ENCODE measurements at regions not wholly inside any gene's neighbourhood (a gene's known extent, or its start where the extent isn't known, plus 50 kb on each side); places are given as distances from the start of the nearest gene placed in this dataset.

DNA sequence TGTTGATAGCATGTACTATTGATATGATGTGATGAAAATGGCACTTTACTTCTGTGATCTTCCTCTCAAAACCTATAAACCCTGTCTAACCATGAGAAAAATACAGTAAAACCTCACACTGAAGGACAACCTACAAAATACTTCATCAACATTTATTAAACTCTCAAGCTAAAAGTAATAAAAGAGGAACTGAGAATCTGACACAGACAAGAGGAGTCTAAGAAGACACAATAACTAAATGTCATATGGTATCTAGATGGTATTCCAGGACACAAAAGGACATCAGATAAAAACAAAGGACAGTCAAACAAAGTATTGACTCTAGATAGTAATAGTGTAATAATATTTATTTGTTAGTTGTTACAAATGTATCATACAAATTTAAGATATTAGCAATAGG is 655.3 kb downstream of the SH3BGRL start:
- Histone ChIP-seq H3K36me3 (ENCODE audit: low read depth) (no peaks in the 10 kb centered on the region), H3K9me3 (ENCODE audit: low read depth) (no peaks in the 10 kb centered on the region), H4K20me1 (ENCODE audit: insufficient read depth) (no peaks in the 10 kb centered on the region), H3K27ac (no peak overlapping the region), H3K27me3 (replicated peaks; ENCODE audit: insufficient read depth) (no peaks in the 10 kb centered on the region), H3F3A (ENCODE audit: insufficient read depth) (no peaks in the 10 kb centered on the region), H3K9ac (no peak overlapping the region), H3K4me3 (no peak overlapping the region), H3K9me2 (ENCODE audit: insufficient read depth) (no peaks in the 10 kb centered on the region), H3K79me2 (ENCODE audit: insufficient read depth) (no peaks in the 10 kb centered on the region), H3K4me2 (ENCODE audit: unreplicated experiment) (no peak overlapping the region), H3K4me1 (ENCODE audit: insufficient read depth) (no peaks in the 10 kb centered on the region), H2AFZ (no peak overlapping the region)
- TF ChIP-seq EZH2phosphoT487 (IDR thresholded peaks at IDR 0.05; ENCODE audit: insufficient read depth, low read depth) = no peak
- TF ChIP-seq EZH2 (IDR thresholded peaks at IDR 0.05; ENCODE audit: insufficient read depth, poor library complexity, severe bottlenecking) = no peak
- in situ Hi-C loops (cut with MboI) = no loop called here
- DNase-seq = no peak

GRCh38 chrX:81866873-81867272 is 665.0 kb downstream of the SH3BGRL start:
- H3K27ac ChIP-seq = no peak overlapping the region
- H3K9ac ChIP-seq = no peak overlapping the region
- no peaks in the 10 kb centered on the region for H3K4me1 ChIP-seq (ENCODE audit: insufficient read depth)
- no peaks in the 10 kb centered on the region for H3K9me2 ChIP-seq (ENCODE audit: insufficient read depth)
- H3K27me3 ChIP-seq (replicated peaks; ENCODE audit: insufficient read depth) = no peaks in the 10 kb centered on the region
- no peaks in the 10 kb centered on the region for H3K9me3 ChIP-seq (ENCODE audit: low read depth)
- no peak for DNase-seq
- in situ Hi-C loops (cut with MboI) = no loop called here
- H3K4me3 ChIP-seq = no peak overlapping the region
- WGBS, 2 experiments (ENCODE audit: low coverage in 1 of 2, low lambda C conversion rate in 2 of 2, missing lambda C conversion rate in 2 of 2) = 20 to 30% methylated on average over 3 of the region's 3 CpGs
- no peak overlapping the region for H3K4me2 ChIP-seq (ENCODE audit: unreplicated experiment)
- H2AFZ ChIP-seq = no peak overlapping the region
- no peaks in the 10 kb centered on the region for H3K36me3 ChIP-seq (ENCODE audit: low read depth)
- TF ChIP-seq EZH2 (IDR thresholded peaks at IDR 0.05; ENCODE audit: insufficient read depth, poor library complexity, severe bottlenecking) = no peak
- TF ChIP-seq EZH2phosphoT487 (IDR thresholded peaks at IDR 0.05; ENCODE audit: insufficient read depth, low read depth) = no peak
- no peaks in the 10 kb centered on the region for H3F3A ChIP-seq (ENCODE audit: insufficient read depth)
- H3K79me2 ChIP-seq (ENCODE audit: insufficient read depth) = no peaks in the 10 kb centered on the region
- no peaks in the 10 kb centered on the region for H4K20me1 ChIP-seq (ENCODE audit: insufficient read depth)

DNA sequence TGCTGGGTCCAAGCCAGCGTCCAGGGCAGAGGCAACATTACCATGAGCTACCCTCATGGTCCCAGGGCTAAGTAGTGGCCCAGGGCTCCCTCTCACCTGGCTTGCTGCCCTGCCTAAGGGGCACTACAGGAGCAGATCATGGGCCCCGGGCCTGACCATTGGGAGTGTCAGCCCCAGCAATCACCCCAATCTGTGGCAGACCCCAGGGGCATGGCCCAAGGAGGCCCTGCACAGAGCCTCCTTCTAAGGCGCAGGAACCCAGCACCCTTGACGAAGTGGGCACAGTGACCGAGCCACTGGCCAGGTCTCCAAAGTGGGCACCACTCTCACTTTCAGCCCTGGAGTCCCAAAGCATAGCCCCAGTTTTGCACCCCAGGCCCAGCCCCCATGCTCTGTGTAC is 667.1 kb downstream of the SH3BGRL start:
- WGBS, 2 experiments (ENCODE audit: low coverage in 1 of 2, low lambda C conversion rate in 2 of 2, missing lambda C conversion rate in 2 of 2) = 34% methylated on average over 3 of the region's 5 CpGs; no CpG with 5 or more reads in 1 of the 2 experiments
- no peaks in the 10 kb centered on the region for H3K36me3 ChIP-seq (ENCODE audit: low read depth)
- no peaks in the 10 kb centered on the region for H3K79me2 ChIP-seq (ENCODE audit: insufficient read depth)
- no peak overlapping the region for H3K9ac ChIP-seq
- no peaks in the 10 kb centered on the region for H3K9me2 ChIP-seq (ENCODE audit: insufficient read depth)
- no peak overlapping the region for H3K4me2 ChIP-seq (ENCODE audit: unreplicated experiment)
- no peaks in the 10 kb centered on the region for H3K4me1 ChIP-seq (ENCODE audit: insufficient read depth)
- H3K9me3 ChIP-seq (ENCODE audit: low read depth) = no peaks in the 10 kb centered on the region
- no peaks in the 10 kb centered on the region for H3F3A ChIP-seq (ENCODE audit: insufficient read depth)
- H4K20me1 ChIP-seq (ENCODE audit: insufficient read depth) = no peaks in the 10 kb centered on the region
- DNase-seq = no peak
- in situ Hi-C loops (cut with MboI) = no loop called here
- no peak overlapping the region for H3K27ac ChIP-seq
- TF ChIP-seq EZH2 (IDR thresholded peaks at IDR 0.05; ENCODE audit: insufficient read depth, poor library complexity, severe bottlenecking) (no peak), EZH2phosphoT487 (IDR thresholded peaks at IDR 0.05; ENCODE audit: insufficient read depth, low read depth) (no peak)
- H3K4me3 ChIP-seq = no peak overlapping the region
- H3K27me3 ChIP-seq (replicated peaks; ENCODE audit: insufficient read depth) = no peaks in the 10 kb centered on the region
- no peak overlapping the region for H2AFZ ChIP-seq

DNA sequence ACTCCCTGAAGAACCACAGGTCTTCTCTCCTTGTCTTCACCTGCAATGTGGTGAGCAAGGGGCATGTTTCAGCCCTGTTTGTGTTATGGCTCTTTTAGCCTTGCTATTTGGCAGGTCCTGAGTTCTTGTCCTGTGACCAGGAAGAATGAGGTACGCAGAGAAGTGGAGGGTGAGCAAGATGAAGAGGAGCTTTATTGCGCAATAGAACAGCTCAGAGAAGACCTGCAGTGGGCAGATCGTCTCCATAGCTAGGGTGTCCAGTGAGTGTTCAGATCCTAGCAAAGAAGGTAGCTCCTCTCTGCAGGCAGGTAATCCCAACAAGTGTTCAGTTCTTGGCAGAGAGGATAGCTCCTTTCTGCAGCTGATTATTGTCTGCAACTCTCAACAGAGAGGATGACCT is 672.9 kb downstream of the SH3BGRL start:
- Histone ChIP-seq H3K9ac (no peak overlapping the region), H3K4me2 (ENCODE audit: unreplicated experiment) (no peak overlapping the region), H4K20me1 (ENCODE audit: insufficient read depth) (no peaks in the 10 kb centered on the region), H3K36me3 (ENCODE audit: low read depth) (no peaks in the 10 kb centered on the region), H3K79me2 (ENCODE audit: insufficient read depth) (no peaks in the 10 kb centered on the region), H3K4me1 (ENCODE audit: insufficient read depth) (no peaks in the 10 kb centered on the region), H3K27ac (no peak overlapping the region), H3K27me3 (replicated peaks; ENCODE audit: insufficient read depth) (no peaks in the 10 kb centered on the region), H3K4me3 (no peak overlapping the region), H2AFZ (no peak overlapping the region), H3K9me3 (ENCODE audit: low read depth) (no peaks in the 10 kb centered on the region), H3F3A (ENCODE audit: insufficient read depth) (no peaks in the 10 kb centered on the region), H3K9me2 (ENCODE audit: insufficient read depth) (no peaks in the 10 kb centered on the region)
- no peak for DNase-seq
- 53 to 63% methylated on average over 2 to 3 of the region's 3 CpGs for whole genome bisulfite sequencing, 2 experiments (ENCODE audit: low coverage in 1 of 2, low lambda C conversion rate in 2 of 2, missing lambda C conversion rate in 2 of 2)
- TF ChIP-seq EZH2phosphoT487 (IDR thresholded peaks at IDR 0.05; ENCODE audit: insufficient read depth, low read depth) (no peak), EZH2 (IDR thresholded peaks at IDR 0.05; ENCODE audit: insufficient read depth, poor library complexity, severe bottlenecking) (no peak)
- in situ Hi-C loops (cut with MboI) = no loop called here

DNA sequence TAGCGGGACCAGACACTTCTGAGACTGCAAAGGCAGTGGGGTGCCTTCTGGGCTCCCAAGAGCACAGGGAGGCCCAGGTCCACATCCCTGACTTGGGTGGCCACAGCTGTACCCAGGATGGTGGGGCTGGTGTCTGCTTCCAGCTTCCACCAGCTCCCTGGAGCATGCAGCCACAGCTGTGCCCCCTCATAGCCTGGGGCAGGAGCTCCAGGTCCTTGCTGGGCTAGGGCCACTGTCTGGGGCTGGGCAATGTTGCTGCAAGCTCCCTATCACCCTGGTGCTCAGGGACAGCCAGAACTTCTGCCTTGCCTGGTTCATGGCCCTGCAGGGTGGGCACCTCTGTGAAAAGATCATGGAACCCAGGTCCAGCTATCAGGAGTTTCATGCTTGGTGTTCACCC is 673.9 kb downstream of the SH3BGRL start:
- no peak overlapping the region for H2AFZ ChIP-seq

More for the DNA sequence above, 673.9 kb downstream of the SH3BGRL start:
- Histone ChIP-seq H3K36me3 (ENCODE audit: low read depth) (no peaks in the 10 kb centered on the region), H3K79me2 (ENCODE audit: insufficient read depth) (no peaks in the 10 kb centered on the region), H3K27ac (no peak overlapping the region), H3F3A (ENCODE audit: insufficient read depth) (no peaks in the 10 kb centered on the region), H3K9me2 (ENCODE audit: insufficient read depth) (no peaks in the 10 kb centered on the region), H3K27me3 (replicated peaks; ENCODE audit: insufficient read depth) (no peaks in the 10 kb centered on the region), H3K4me1 (ENCODE audit: insufficient read depth) (no peaks in the 10 kb centered on the region), H3K4me3 (no peak overlapping the region), H3K9ac (no peak overlapping the region), H3K4me2 (ENCODE audit: unreplicated experiment) (no peak overlapping the region), H4K20me1 (ENCODE audit: insufficient read depth) (no peaks in the 10 kb centered on the region), H3K9me3 (ENCODE audit: low read depth) (no peaks in the 10 kb centered on the region)
- 57% methylated on average over 1 of the region's 1 CpG; no CpG with 5 or more reads in 1 of the 2 experiments for WGBS, 2 experiments (ENCODE audit: low coverage in 1 of 2, low lambda C conversion rate in 2 of 2, missing lambda C conversion rate in 2 of 2)
- no peak for TF ChIP-seq EZH2 (IDR thresholded peaks at IDR 0.05; ENCODE audit: insufficient read depth, poor library complexity, severe bottlenecking)
- TF ChIP-seq EZH2phosphoT487 (IDR thresholded peaks at IDR 0.05; ENCODE audit: insufficient read depth, low read depth) = no peak
- DNase-seq = no peak
- in situ Hi-C loops (cut with MboI) = no loop called here

All from GM23248 (cell line).